Muscle of arm (tissue), 1 donor: ENCODE measurements at regions not wholly inside any gene's neighbourhood (a gene's known extent, or its start where the extent isn't known, plus 50 kb on each side); places are given as distances from the start of the nearest gene placed in this dataset.

Source experiments
- DNase-seq: peaks from one replicate; pipeline ENCODE4 v3.0.0-alpha.2; 2013

- DNase-seq, result no peak
Observed at GRCh38 chr2:237170020-237170419, 84.3 kb downstream of the COPS8 start.

GRCh38 chr2:237171396-237171795 is 85.7 kb downstream of the COPS8 start:
- no peak for DNase-seq

- DNase-seq, result no peak
Observed at GRCh38 chr2:237171881-237172280, 86.2 kb downstream of the COPS8 start.

- DNase-seq, result no peak
Observed at GRCh38 chr2:237177052-237177451, 91.4 kb downstream of the COPS8 start.

- DNase-seq, result no peak
Observed at GRCh38 chr2:237177986-237178385, 92.3 kb downstream of the COPS8 start.

GRCh38 chr2:237178396-237178795 is 92.7 kb downstream of the COPS8 start:
- no peak for DNase-seq

- no peak for DNase-seq
Observed at GRCh38 chr2:237179161-237179560, 93.5 kb downstream of the COPS8 start.

- DNase-seq, result no peak
Observed at GRCh38 chr2:237180187-237180586, 94.5 kb downstream of the COPS8 start.

GRCh38 chr2:237180987-237181386 is 95.3 kb downstream of the COPS8 start:
- DNase-seq, result no peak

- DNase-seq, result no peak
Observed at GRCh38 chr2:237181844-237182243, 96.2 kb downstream of the COPS8 start.

GRCh38 chr2:237182422-237183123 is 96.9 kb downstream of the COPS8 start:
- no peak for DNase-seq

GRCh38 chr2:237184192-237184918 is 98.7 kb downstream of the COPS8 start:
- no peak for DNase-seq

- no peak for DNase-seq
Observed at GRCh38 chr2:237184919-237185552, 99.3 kb downstream of the COPS8 start.

GRCh38 chr2:237185553-237185925 is 99.8 kb downstream of the COPS8 start:
- DNase-seq, result no peak

- DNase-seq, result no peak
Observed at GRCh38 chr2:237189799-237190198, 104.1 kb downstream of the COPS8 start.

GRCh38 chr2:237190966-237191713 is 105.5 kb downstream of the COPS8 start:
- DNase-seq, result peak; percentile 85

- DNase-seq, result no peak
Observed at GRCh38 chr2:237191714-237192081, 106.0 kb downstream of the COPS8 start.

GRCh38 chr2:237192881-237193280 is 107.2 kb downstream of the COPS8 start:
- no peak for DNase-seq

- DNase-seq, result no peak
Observed at GRCh38 chr2:237193436-237193835, 107.7 kb downstream of the COPS8 start.

- no peak for DNase-seq
Observed at GRCh38 chr2:237194081-237194480, 108.4 kb downstream of the COPS8 start.

- DNase-seq, result no peak
Observed at GRCh38 chr2:237194906-237195305, 109.2 kb downstream of the COPS8 start.

GRCh38 chr2:237195396-237196120 is 109.9 kb downstream of the COPS8 start:
- no peak for DNase-seq
